GM12891 (cell line): ENCODE measurements at regions not wholly inside any gene's neighbourhood (a gene's known extent, or its start where the extent isn't known, plus 50 kb on each side); places are given as distances from the start of the nearest gene placed in this dataset.

Experiments used
- PAX5 ChIP-seq: IDR thresholded peaks from 2 replicates; pipeline ENCODE4 v1.6.1; 2011; ENCODE audit warnings: low read length, moderate library complexity, mild to moderate bottlenecking; ENCODE audit not compliant: insufficient read depth, severe bottlenecking
- POLR2A ChIP-seq: IDR thresholded peaks from 2 replicates; pipeline ENCODE4 v1.6.1; 2011; ENCODE audit warnings: low read depth, low read length, control low read depth
- POLR2AphosphoS5 ChIP-seq: IDR thresholded peaks from 2 replicates; pipeline ENCODE4 v1.6.1; 2011; ENCODE audit warnings: low read depth, low read length, control low read depth
- TAF1 ChIP-seq: IDR thresholded peaks from 2 replicates; pipeline ENCODE4 v1.6.1; 2011; ENCODE audit warnings: low read depth, low read length, control low read depth

- TF ChIP-seq TAF1 (no peak), POLR2A (no peak), POLR2AphosphoS5 (no peak), PAX5 (no peak)
These were observed 661.5 kb downstream of the EPM2A start for GRCh38 chr6:145073811-145074210.
